ENCODE measurements at regions not wholly inside any gene's neighbourhood (a gene's known extent, or its start where the extent isn't known, plus 50 kb on each side); places are given as distances from the start of the nearest gene placed in this dataset.

- 82% methylated on average over 16 of the region's 16 CpGs for WGBS
- no peak for DNase-seq (ENCODE audit: low spot score)
- no peak overlapping the region for H3K4me3 ChIP-seq
- TF ChIP-seq CTCF (IDR thresholded peaks at IDR 0.05) (no peak), POLR2AphosphoS5 (IDR thresholded peaks at IDR 0.05) (no peak), POLR2A (IDR thresholded peaks at IDR 0.05) (no peak)
- no peak overlapping the region for H3K27ac ChIP-seq
- H3K36me3 ChIP-seq: no peaks in the 10 kb centered on the region
- no peaks in the 10 kb centered on the region for H3K4me1 ChIP-seq (replicated peaks)
- no peaks in the 10 kb centered on the region for H3K27me3 ChIP-seq (replicated peaks; ENCODE audit: insufficient read depth)
- intact Hi-C loops (cut with DNase I): no loop called here
- no peaks in the 10 kb centered on the region for H3K9me3 ChIP-seq
Measured at GRCh38 chr3:152193673-152194267, 75.0 kb upstream of the MBNL1 start.

GRCh38 chr3:152195206-152195605 is 73.5 kb upstream of the MBNL1 start:
- Histone ChIP-seq H3K4me3 (no peak overlapping the region), H3K27ac (no peak overlapping the region), H3K4me1 (replicated peaks) (no peaks in the 10 kb centered on the region), H3K9me3 (no peaks in the 10 kb centered on the region), H3K36me3 (no peaks in the 10 kb centered on the region), H3K27me3 (replicated peaks; ENCODE audit: insufficient read depth) (no peaks in the 10 kb centered on the region)
- TF ChIP-seq POLR2AphosphoS5 (IDR thresholded peaks at IDR 0.05) (no peak), CTCF (IDR thresholded peaks at IDR 0.05) (no peak), POLR2A (IDR thresholded peaks at IDR 0.05) (no peak)
- intact Hi-C loops (cut with DNase I): no loop called here
- WGBS: 97% methylated on average over 3 of the region's 3 CpGs
- DNase-seq (ENCODE audit: low spot score): no peak

GRCh38 chr3:152196782-152197181 is 71.9 kb upstream of the MBNL1 start:
- intact Hi-C loops (cut with DNase I): no loop called here
- Histone ChIP-seq H3K4me1 (replicated peaks) (no peaks in the 10 kb centered on the region), H3K36me3 (no peaks in the 10 kb centered on the region), H3K27me3 (replicated peaks; ENCODE audit: insufficient read depth) (no peaks in the 10 kb centered on the region), H3K27ac (no peak overlapping the region), H3K4me3 (no peak overlapping the region), H3K9me3 (no peaks in the 10 kb centered on the region)
- TF ChIP-seq CTCF (IDR thresholded peaks at IDR 0.05): no peak
- no peak for TF ChIP-seq POLR2AphosphoS5 (IDR thresholded peaks at IDR 0.05)
- TF ChIP-seq POLR2A (IDR thresholded peaks at IDR 0.05): no peak
- DNase-seq (ENCODE audit: low spot score): no peak
- WGBS: 55% methylated on average over 2 of the region's 2 CpGs

GRCh38 chr3:152197451-152197850 is 71.3 kb upstream of the MBNL1 start:
- no peaks in the 10 kb centered on the region for H3K4me1 ChIP-seq (replicated peaks)
- no peak overlapping the region for H3K27ac ChIP-seq
- no peaks in the 10 kb centered on the region for H3K27me3 ChIP-seq (replicated peaks; ENCODE audit: insufficient read depth)
- TF ChIP-seq CTCF (IDR thresholded peaks at IDR 0.05) (no peak), POLR2AphosphoS5 (IDR thresholded peaks at IDR 0.05) (no peak), POLR2A (IDR thresholded peaks at IDR 0.05) (no peak)
- no peak for DNase-seq (ENCODE audit: low spot score)
- 78% methylated on average over 3 of the region's 3 CpGs for WGBS
- no peaks in the 10 kb centered on the region for H3K36me3 ChIP-seq
- intact Hi-C loops (cut with DNase I): no loop called here
- no peaks in the 10 kb centered on the region for H3K9me3 ChIP-seq
- no peak overlapping the region for H3K4me3 ChIP-seq

GRCh38 chr3:152197937-152198336 is 70.8 kb upstream of the MBNL1 start:
- WGBS: 59% methylated on average over 3 of the region's 3 CpGs
- Histone ChIP-seq H3K9me3 (no peaks in the 10 kb centered on the region), H3K27me3 (replicated peaks; ENCODE audit: insufficient read depth) (no peaks in the 10 kb centered on the region), H3K4me1 (replicated peaks) (no peaks in the 10 kb centered on the region), H3K27ac (no peak overlapping the region), H3K4me3 (no peak overlapping the region), H3K36me3 (no peaks in the 10 kb centered on the region)
- intact Hi-C loops (cut with DNase I): no loop called here
- DNase-seq (ENCODE audit: low spot score): no peak
- no peak for TF ChIP-seq CTCF (IDR thresholded peaks at IDR 0.05)
- TF ChIP-seq POLR2A (IDR thresholded peaks at IDR 0.05): no peak
- TF ChIP-seq POLR2AphosphoS5 (IDR thresholded peaks at IDR 0.05): no peak

Data from prostate gland (tissue), 2 donors.